ENCODE measurements at regions not wholly inside any gene's neighbourhood (a gene's known extent, or its start where the extent isn't known, plus 50 kb on each side); places are given as distances from the start of the nearest gene placed in this dataset.

GRCh38 chr5:71834601-71835000 lies 115.5 kb downstream of the CARTPT start:
- no peak overlapping the region for H3K23ac ChIP-seq (ENCODE audit: low read length)
- H4K12ac ChIP-seq (ENCODE audit: low read depth, low read length): no peak overlapping the region
- no peak overlapping the region for H4K91ac ChIP-seq (ENCODE audit: low read depth, low read length)
- no peaks in the 10 kb centered on the region for H3K36me3 ChIP-seq (ENCODE audit: control insufficient read depth in 1 of 2, insufficient read depth in 2 of 2, low read length in 2 of 2)
- H2BK12ac ChIP-seq (ENCODE audit: low read length): no peak overlapping the region
- no peak overlapping the region for H4K8ac ChIP-seq (ENCODE audit: low read depth, low read length)
- H2BK120ac ChIP-seq (ENCODE audit: insufficient read depth, low read length, poor library complexity): no peak overlapping the region
- no peak overlapping the region for H2AK5ac ChIP-seq (ENCODE audit: low read length)
- no peaks in the 10 kb centered on the region for H3K79me2 ChIP-seq (ENCODE audit: control insufficient read depth, insufficient read depth, low read length, poor library complexity)
- no peaks in the 10 kb centered on the region for H3K79me1 ChIP-seq (ENCODE audit: low read length)
- no peak overlapping the region for H3K27ac ChIP-seq (ENCODE audit: low read depth, low read length)
- H3K4me3 ChIP-seq (ENCODE audit: low read depth, low read length): no peak overlapping the region
- no peak overlapping the region for H3K14ac ChIP-seq (ENCODE audit: low read length)
- no peaks in the 10 kb centered on the region for H3K27me3 ChIP-seq (ENCODE audit: insufficient read depth, low read length)
- H3K4me1 ChIP-seq (ENCODE audit: control insufficient read depth in 1 of 2, insufficient read depth in 2 of 2, low read length in 2 of 2): no peaks in the 10 kb centered on the region
- no peak overlapping the region for H3K18ac ChIP-seq (ENCODE audit: low read length)
- no peak overlapping the region for H3K4ac ChIP-seq (ENCODE audit: low read depth, low read length)
- no peak overlapping the region for H3K9ac ChIP-seq (ENCODE audit: low read length)
- no peaks in the 10 kb centered on the region for H3K9me3 ChIP-seq (ENCODE audit: insufficient read depth, low read depth, low read length)
- no peak overlapping the region for H2BK5ac ChIP-seq (ENCODE audit: low read depth, low read length, poor library complexity)
- DNase-seq: no peak
- no peak overlapping the region for H3K4me2 ChIP-seq (ENCODE audit: low read length)
- no peak overlapping the region for H2AFZ ChIP-seq (ENCODE audit: insufficient read depth, low read length, poor library complexity)
- WGBS (ENCODE audit: extremely low coverage, insufficient coverage, insufficient read length): no CpG with 5 or more reads among the region's 2 CpGs

- Histone ChIP-seq H4K12ac (ENCODE audit: low read depth, low read length) (no peak overlapping the region), H3K4ac (ENCODE audit: low read depth, low read length) (no peak overlapping the region), H3K9me3 (ENCODE audit: insufficient read depth, low read depth, low read length) (no peaks in the 10 kb centered on the region), H2BK5ac (ENCODE audit: low read depth, low read length, poor library complexity) (no peak overlapping the region), H3K4me3 (ENCODE audit: low read depth, low read length) (no peak overlapping the region), H3K9ac (ENCODE audit: low read length) (no peak overlapping the region), H4K8ac (ENCODE audit: low read depth, low read length) (no peak overlapping the region), H3K27ac (ENCODE audit: low read depth, low read length) (no peak overlapping the region), H2BK12ac (ENCODE audit: low read length) (no peak overlapping the region), H3K36me3 (ENCODE audit: control insufficient read depth in 1 of 2, insufficient read depth in 2 of 2, low read length in 2 of 2) (no peaks in the 10 kb centered on the region), H3K79me1 (ENCODE audit: low read length) (no peaks in the 10 kb centered on the region), H3K23ac (ENCODE audit: low read length) (no peak overlapping the region), H2AFZ (ENCODE audit: insufficient read depth, low read length, poor library complexity) (no peak overlapping the region), H4K91ac (ENCODE audit: low read depth, low read length) (no peak overlapping the region), H2BK120ac (ENCODE audit: insufficient read depth, low read length, poor library complexity) (no peak overlapping the region), H2AK5ac (ENCODE audit: low read length) (no peak overlapping the region), H3K18ac (ENCODE audit: low read length) (no peak overlapping the region), H3K27me3 (ENCODE audit: insufficient read depth, low read length) (no peaks in the 10 kb centered on the region), H3K4me1 (ENCODE audit: control insufficient read depth in 1 of 2, insufficient read depth in 2 of 2, low read length in 2 of 2) (no peaks in the 10 kb centered on the region), H3K4me2 (ENCODE audit: low read length) (no peak overlapping the region), H3K14ac (ENCODE audit: low read length) (no peak overlapping the region), H3K79me2 (ENCODE audit: control insufficient read depth, insufficient read depth, low read length, poor library complexity) (no peaks in the 10 kb centered on the region)
- no peak for DNase-seq
Observed at GRCh38 chr5:71836084-71836483, 117.0 kb downstream of the CARTPT start.

GRCh38 chr5:71836559-71837112 lies 117.6 kb downstream of the CARTPT start:
- Histone ChIP-seq H2BK5ac (ENCODE audit: low read depth, low read length, poor library complexity) (no peak overlapping the region), H3K9me3 (ENCODE audit: insufficient read depth, low read depth, low read length) (no peaks in the 10 kb centered on the region), H3K4me2 (ENCODE audit: low read length) (no peak overlapping the region), H3K36me3 (ENCODE audit: control insufficient read depth in 1 of 2, insufficient read depth in 2 of 2, low read length in 2 of 2) (no peaks in the 10 kb centered on the region), H2AK5ac (ENCODE audit: low read length) (no peak overlapping the region), H3K4me3 (ENCODE audit: low read depth, low read length) (no peak overlapping the region), H3K79me2 (ENCODE audit: control insufficient read depth, insufficient read depth, low read length, poor library complexity) (no peaks in the 10 kb centered on the region), H3K9ac (ENCODE audit: low read length) (no peak overlapping the region), H3K23ac (ENCODE audit: low read length) (no peak overlapping the region), H4K12ac (ENCODE audit: low read depth, low read length) (no peak overlapping the region), H2AFZ (ENCODE audit: insufficient read depth, low read length, poor library complexity) (no peak overlapping the region), H3K27ac (ENCODE audit: low read depth, low read length) (no peak overlapping the region), H3K79me1 (ENCODE audit: low read length) (no peaks in the 10 kb centered on the region), H3K4me1 (ENCODE audit: control insufficient read depth in 1 of 2, insufficient read depth in 2 of 2, low read length in 2 of 2) (no peaks in the 10 kb centered on the region), H3K4ac (ENCODE audit: low read depth, low read length) (no peak overlapping the region), H2BK120ac (ENCODE audit: insufficient read depth, low read length, poor library complexity) (no peak overlapping the region), H3K18ac (ENCODE audit: low read length) (no peak overlapping the region), H3K27me3 (ENCODE audit: insufficient read depth, low read length) (no peaks in the 10 kb centered on the region), H4K8ac (ENCODE audit: low read depth, low read length) (no peak overlapping the region), H4K91ac (ENCODE audit: low read depth, low read length) (no peak overlapping the region), H2BK12ac (ENCODE audit: low read length) (no peak overlapping the region), H3K14ac (ENCODE audit: low read length) (no peak overlapping the region)
- DNase-seq: no peak
- WGBS (ENCODE audit: extremely low coverage, insufficient coverage, insufficient read length): no CpG with 5 or more reads among the region's 5 CpGs

- H3K79me1 ChIP-seq (ENCODE audit: low read length): no peaks in the 10 kb centered on the region
- H4K91ac ChIP-seq (ENCODE audit: low read depth, low read length): no peak overlapping the region
- H2AFZ ChIP-seq (ENCODE audit: insufficient read depth, low read length, poor library complexity): no peak overlapping the region
- no peak overlapping the region for H2BK12ac ChIP-seq (ENCODE audit: low read length)
- H3K18ac ChIP-seq (ENCODE audit: low read length): no peak overlapping the region
- H4K8ac ChIP-seq (ENCODE audit: low read depth, low read length): no peak overlapping the region
- no peak overlapping the region for H3K23ac ChIP-seq (ENCODE audit: low read length)
- H3K4me1 ChIP-seq (ENCODE audit: control insufficient read depth in 1 of 2, insufficient read depth in 2 of 2, low read length in 2 of 2): no peaks in the 10 kb centered on the region
- H3K4me3 ChIP-seq (ENCODE audit: low read depth, low read length): no peak overlapping the region
- no peak overlapping the region for H2BK5ac ChIP-seq (ENCODE audit: low read depth, low read length, poor library complexity)
- H3K14ac ChIP-seq (ENCODE audit: low read length): no peak overlapping the region
- no peaks in the 10 kb centered on the region for H3K9me3 ChIP-seq (ENCODE audit: insufficient read depth, low read depth, low read length)
- no peaks in the 10 kb centered on the region for H3K27me3 ChIP-seq (ENCODE audit: insufficient read depth, low read length)
- no peak overlapping the region for H2BK120ac ChIP-seq (ENCODE audit: insufficient read depth, low read length, poor library complexity)
- no peaks in the 10 kb centered on the region for H3K36me3 ChIP-seq (ENCODE audit: control insufficient read depth in 1 of 2, insufficient read depth in 2 of 2, low read length in 2 of 2)
- H3K9ac ChIP-seq (ENCODE audit: low read length): no peak overlapping the region
- H2AK5ac ChIP-seq (ENCODE audit: low read length): no peak overlapping the region
- H3K4me2 ChIP-seq (ENCODE audit: low read length): no peak overlapping the region
- no peaks in the 10 kb centered on the region for H3K79me2 ChIP-seq (ENCODE audit: control insufficient read depth, insufficient read depth, low read length, poor library complexity)
- no CpG with 5 or more reads among the region's 4 CpGs for WGBS (ENCODE audit: extremely low coverage, insufficient coverage, insufficient read length)
- H4K12ac ChIP-seq (ENCODE audit: low read depth, low read length): no peak overlapping the region
- no peak overlapping the region for H3K27ac ChIP-seq (ENCODE audit: low read depth, low read length)
- no peak overlapping the region for H3K4ac ChIP-seq (ENCODE audit: low read depth, low read length)
- DNase-seq: no peak
Observed at GRCh38 chr5:71838286-71838685, 119.2 kb downstream of the CARTPT start.

All from trophoblast cell (in vitro differentiated cells and primary cell).